ENCODE measurements at regions not wholly inside any gene's neighbourhood (a gene's known extent, or its start where the extent isn't known, plus 50 kb on each side); places are given as distances from the start of the nearest gene placed in this dataset.

- Histone ChIP-seq H3K27ac (ENCODE audit: low read depth, low read length) (no peak overlapping the region), H3K9me3 (ENCODE audit: control insufficient read depth, insufficient read depth, low read length) (peaks cover 90% of the 10 kb centered on the region), H3K27me3 (ENCODE audit: control insufficient read depth, insufficient read depth, low read length) (no peaks in the 10 kb centered on the region), H3K4me3 (ENCODE audit: low read depth, low read length) (no peak overlapping the region)
- POLR2A ChIA-PET = no interaction called here
- no peak for DNase-seq (ENCODE audit: low read depth, low spot score)
- TF ChIP-seq, protein P1, sequence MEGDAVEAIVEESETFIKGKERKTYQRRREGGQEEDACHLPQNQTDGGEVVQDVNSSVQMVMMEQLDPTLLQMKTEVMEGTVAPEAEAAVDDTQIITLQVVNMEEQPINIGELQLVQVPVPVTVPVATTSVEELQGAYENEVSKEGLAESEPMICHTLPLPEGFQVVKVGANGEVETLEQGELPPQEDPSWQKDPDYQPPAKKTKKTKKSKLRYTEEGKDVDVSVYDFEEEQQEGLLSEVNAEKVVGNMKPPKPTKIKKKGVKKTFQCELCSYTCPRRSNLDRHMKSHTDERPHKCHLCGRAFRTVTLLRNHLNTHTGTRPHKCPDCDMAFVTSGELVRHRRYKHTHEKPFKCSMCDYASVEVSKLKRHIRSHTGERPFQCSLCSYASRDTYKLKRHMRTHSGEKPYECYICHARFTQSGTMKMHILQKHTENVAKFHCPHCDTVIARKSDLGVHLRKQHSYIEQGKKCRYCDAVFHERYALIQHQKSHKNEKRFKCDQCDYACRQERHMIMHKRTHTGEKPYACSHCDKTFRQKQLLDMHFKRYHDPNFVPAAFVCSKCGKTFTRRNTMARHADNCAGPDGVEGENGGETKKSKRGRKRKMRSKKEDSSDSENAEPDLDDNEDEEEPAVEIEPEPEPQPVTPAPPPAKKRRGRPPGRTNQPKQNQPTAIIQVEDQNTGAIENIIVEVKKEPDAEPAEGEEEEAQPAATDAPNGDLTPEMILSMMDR (IDR thresholded peaks at IDR 0.05; ENCODE audit: low read depth, low read length) = no peak
- CTCF ChIA-PET = no interaction called here
These were observed 208.0 kb upstream of the PPP2R2D start for GRCh38 chr10:131692686-131693334.

GRCh38 chr10:131693766-131694165, 207.0 kb upstream of the PPP2R2D start:
- CTCF ChIA-PET = no interaction called here
- H3K4me3 ChIP-seq (ENCODE audit: low read depth, low read length) = no peak overlapping the region
- no peak overlapping the region for H3K27ac ChIP-seq (ENCODE audit: low read depth, low read length)
- POLR2A ChIA-PET = no interaction called here
- no peaks in the 10 kb centered on the region for H3K27me3 ChIP-seq (ENCODE audit: control insufficient read depth, insufficient read depth, low read length)
- TF ChIP-seq, protein P1 (IDR thresholded peaks at IDR 0.05; ENCODE audit: low read depth, low read length) = no peak
- DNase-seq (ENCODE audit: low read depth, low spot score) = no peak
- H3K9me3 ChIP-seq (ENCODE audit: control insufficient read depth, insufficient read depth, low read length) = peaks cover 90% of the 10 kb centered on the region

DNA sequence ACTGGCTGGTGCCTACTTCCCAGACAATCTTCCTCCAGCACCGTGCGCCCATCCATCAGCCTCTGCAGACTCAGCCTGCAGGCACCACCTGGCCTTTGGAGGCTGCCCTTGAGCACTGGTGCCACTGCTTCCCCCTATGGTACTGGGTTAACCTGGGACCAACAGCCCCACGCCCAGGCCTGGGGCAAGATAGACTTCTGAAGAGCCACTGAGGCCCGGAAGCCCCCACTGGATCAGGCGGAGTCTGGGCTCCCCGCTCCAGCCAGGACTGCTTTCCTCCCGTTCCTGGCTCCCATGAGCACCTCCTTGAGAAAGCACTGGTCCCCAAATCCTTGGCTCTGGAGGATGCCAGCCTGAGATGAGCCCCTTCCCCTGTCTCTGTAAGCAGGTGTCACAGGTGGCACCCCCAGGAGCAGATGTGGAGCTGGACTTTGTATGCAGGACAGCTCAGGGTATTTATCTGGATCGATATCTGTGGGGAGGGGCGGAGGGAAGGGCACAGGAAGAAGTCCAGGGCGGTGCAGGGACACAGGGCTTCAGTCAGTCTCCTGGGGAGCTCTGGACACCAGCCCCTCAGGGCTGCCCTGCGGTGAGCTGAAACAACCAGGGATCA, 206.5 kb upstream of the PPP2R2D start:
- Histone ChIP-seq H3K27me3 (ENCODE audit: control insufficient read depth, insufficient read depth, low read length) (no peaks in the 10 kb centered on the region), H3K4me3 (ENCODE audit: low read depth, low read length) (no peak overlapping the region), H3K9me3 (ENCODE audit: control insufficient read depth, insufficient read depth, low read length) (peaks cover 90% of the 10 kb centered on the region), H3K27ac (ENCODE audit: low read depth, low read length) (no peak overlapping the region)
- TF ChIP-seq, protein P1 (IDR thresholded peaks at IDR 0.05; ENCODE audit: low read depth, low read length) = no peak
- ChIA-PET CTCF (no interaction called here), POLR2A (no interaction called here)
- DNase-seq (ENCODE audit: low read depth, low spot score) = no peak

GRCh38 chr10:131694781-131695495, 205.9 kb upstream of the PPP2R2D start:
- Histone ChIP-seq H3K27me3 (ENCODE audit: control insufficient read depth, insufficient read depth, low read length) (no peaks in the 10 kb centered on the region), H3K27ac (ENCODE audit: low read depth, low read length) (no peak overlapping the region), H3K4me3 (ENCODE audit: low read depth, low read length) (no peak overlapping the region), H3K9me3 (ENCODE audit: control insufficient read depth, insufficient read depth, low read length) (peaks cover 89% of the 10 kb centered on the region)
- no peak for DNase-seq (ENCODE audit: low read depth, low spot score)
- ChIA-PET POLR2A (no interaction called here), CTCF (no interaction called here)
- TF ChIP-seq, protein P1 (IDR thresholded peaks at IDR 0.05; ENCODE audit: low read depth, low read length) = no peak

DNA sequence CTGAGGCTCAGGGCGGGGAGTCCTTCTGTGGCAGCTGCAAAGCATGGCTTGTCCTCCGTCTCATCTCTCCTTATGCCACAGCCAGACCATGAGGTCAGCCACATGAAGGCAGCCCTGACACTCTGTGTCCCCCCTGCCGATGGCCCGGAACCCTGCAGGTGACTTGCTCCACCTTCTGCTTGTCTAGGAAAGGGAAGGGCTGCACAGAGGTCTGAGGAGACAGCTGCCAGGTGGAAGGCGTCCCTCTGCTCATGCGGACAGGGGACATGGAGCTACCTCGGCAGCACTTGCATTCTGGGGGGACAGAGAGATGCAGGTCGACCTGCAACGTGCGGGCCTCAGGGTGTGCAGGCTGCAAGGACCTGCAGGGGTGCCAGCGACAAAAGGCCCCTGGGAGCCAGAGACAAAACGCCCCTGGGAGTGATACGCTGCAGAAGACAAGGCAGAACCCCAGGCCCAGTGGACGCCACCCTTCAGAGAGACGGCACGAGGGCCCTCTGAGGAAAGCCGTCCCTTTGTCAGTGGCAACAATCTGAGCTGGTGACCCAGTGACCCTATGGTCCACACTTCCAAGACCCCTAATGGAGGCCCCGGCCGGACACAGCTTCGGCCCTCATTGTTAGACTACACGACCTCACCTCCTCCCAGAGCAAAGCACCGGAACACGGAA, 205.2 kb upstream of the PPP2R2D start:
- no peak overlapping the region for H3K4me3 ChIP-seq (ENCODE audit: low read depth, low read length)
- H3K27me3 ChIP-seq (ENCODE audit: control insufficient read depth, insufficient read depth, low read length) = no peaks in the 10 kb centered on the region
- ChIA-PET CTCF (no interaction called here), POLR2A (no interaction called here)
- H3K9me3 ChIP-seq (ENCODE audit: control insufficient read depth, insufficient read depth, low read length) = peaks cover 89% of the 10 kb centered on the region
- no peak overlapping the region for H3K27ac ChIP-seq (ENCODE audit: low read depth, low read length)
- DNase-seq (ENCODE audit: low read depth, low spot score) = no peak
- TF ChIP-seq, protein P1 (IDR thresholded peaks at IDR 0.05; ENCODE audit: low read depth, low read length) = no peak
